Osteoblast (primary cell): ENCODE measurements at regions not wholly inside any gene's neighbourhood (a gene's known extent, or its start where the extent isn't known, plus 50 kb on each side); places are given as distances from the start of the nearest gene placed in this dataset.

Experiments
- DNase-seq: peaks from one replicate; pipeline ENCODE4 v3.0.0; 2011; ENCODE audit warnings: low spot score, mixed read lengths; ENCODE audit not compliant: insufficient read length; ENCODE audit errors: missing footprints
- H2AFZ ChIP-seq: 2 replicates; pipeline ENCODE4 v1.6.0; 2011; ENCODE audit warnings: mild to moderate bottlenecking, low read length
- H3K27ac ChIP-seq: 2 replicates; pipeline ENCODE4 v1.5.1; 2011; ENCODE audit warnings: mild to moderate bottlenecking, low read depth, low read length, moderate library complexity
- H3K27me3 ChIP-seq: 2 replicates; pipeline ENCODE4 v1.6.0; 2012; ENCODE audit warnings: mild to moderate bottlenecking, control low read depth, inconsistent platforms, low read length, moderate library complexity; ENCODE audit not compliant: insufficient read depth
- H3K36me3 ChIP-seq: 2 replicates; pipeline ENCODE4 v1.5.1; 2011; ENCODE audit warnings: mild to moderate bottlenecking, low read length, control low read depth, moderate library complexity; ENCODE audit not compliant: insufficient read depth
- H3K4me1 ChIP-seq: 2 replicates; pipeline ENCODE4 v1.5.1; 2011; ENCODE audit warnings: mild to moderate bottlenecking, low read length, control low read depth, moderate library complexity; ENCODE audit not compliant: insufficient read depth
- H3K4me2 ChIP-seq: 2 replicates; pipeline ENCODE4 v1.6.0; 2011; ENCODE audit warnings: mild to moderate bottlenecking, low read length; ENCODE audit not compliant: insufficient read depth
- H3K4me3 ChIP-seq: fragments of 200-600 bp; sonication (generic); 3 replicates; pipeline ENCODE4 v1.5.1; 2012; ENCODE audit warnings: mild to moderate bottlenecking, low read length, inconsistent platforms; ENCODE audit not compliant: insufficient read depth
- H3K79me2 ChIP-seq: 2 replicates; pipeline ENCODE4 v1.6.0; 2012; ENCODE audit warnings: mild to moderate bottlenecking, low read length, control low read depth, inconsistent platforms; ENCODE audit not compliant: insufficient read depth
- H3K9me3 ChIP-seq: 2 replicates; pipeline ENCODE4 v1.5.1; 2011; ENCODE audit warnings: low read depth, low read length, control low read depth
- H4K20me1 ChIP-seq: 2 replicates; pipeline ENCODE4 v1.6.0; 2012; ENCODE audit warnings: mild to moderate bottlenecking, low read length, control low read depth; ENCODE audit not compliant: insufficient read depth
- TF ChIP-seq, protein P1 (sequence below): IDR thresholded peaks from 2 replicates; pipeline ENCODE4 v1.5.1; 2011; ENCODE audit warnings: mild to moderate bottlenecking, low read depth, low read length, moderate library complexity; ENCODE audit errors: extremely low read depth

DNA sequence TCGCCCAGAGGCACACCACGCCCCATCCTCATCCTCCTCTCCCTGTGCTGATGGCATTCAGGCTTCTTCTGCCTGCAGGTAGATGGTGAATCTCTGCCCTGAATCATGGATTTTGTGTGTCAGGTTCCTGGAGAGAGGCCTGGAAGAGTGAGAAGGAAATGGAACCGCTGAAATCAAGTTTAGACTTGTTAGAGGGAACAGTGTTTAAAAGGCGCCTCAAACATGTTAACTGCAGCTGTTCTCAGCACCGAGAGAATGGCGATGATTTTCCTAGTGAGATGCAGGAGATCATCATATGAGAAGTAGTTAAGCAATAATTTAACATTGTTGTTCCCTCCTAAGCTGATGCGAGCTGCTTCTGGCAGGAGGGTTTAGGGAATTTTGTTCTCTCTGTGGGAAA is 744.4 kb upstream of the EEF2KMT start:
- Histone ChIP-seq H3K4me1 (no peaks in the 10 kb centered on the region), H2AFZ (no peak overlapping the region), H3K79me2 (no peaks in the 10 kb centered on the region), H3K36me3 (no peaks in the 10 kb centered on the region), H3K9me3 (no peaks in the 10 kb centered on the region), H3K4me3 (no peak overlapping the region), H3K27ac (no peak overlapping the region), H3K27me3 (no peaks in the 10 kb centered on the region), H4K20me1 (no peaks in the 10 kb centered on the region), H3K4me2 (no peak overlapping the region)
- no peak for DNase-seq
- TF ChIP-seq, protein P1, sequence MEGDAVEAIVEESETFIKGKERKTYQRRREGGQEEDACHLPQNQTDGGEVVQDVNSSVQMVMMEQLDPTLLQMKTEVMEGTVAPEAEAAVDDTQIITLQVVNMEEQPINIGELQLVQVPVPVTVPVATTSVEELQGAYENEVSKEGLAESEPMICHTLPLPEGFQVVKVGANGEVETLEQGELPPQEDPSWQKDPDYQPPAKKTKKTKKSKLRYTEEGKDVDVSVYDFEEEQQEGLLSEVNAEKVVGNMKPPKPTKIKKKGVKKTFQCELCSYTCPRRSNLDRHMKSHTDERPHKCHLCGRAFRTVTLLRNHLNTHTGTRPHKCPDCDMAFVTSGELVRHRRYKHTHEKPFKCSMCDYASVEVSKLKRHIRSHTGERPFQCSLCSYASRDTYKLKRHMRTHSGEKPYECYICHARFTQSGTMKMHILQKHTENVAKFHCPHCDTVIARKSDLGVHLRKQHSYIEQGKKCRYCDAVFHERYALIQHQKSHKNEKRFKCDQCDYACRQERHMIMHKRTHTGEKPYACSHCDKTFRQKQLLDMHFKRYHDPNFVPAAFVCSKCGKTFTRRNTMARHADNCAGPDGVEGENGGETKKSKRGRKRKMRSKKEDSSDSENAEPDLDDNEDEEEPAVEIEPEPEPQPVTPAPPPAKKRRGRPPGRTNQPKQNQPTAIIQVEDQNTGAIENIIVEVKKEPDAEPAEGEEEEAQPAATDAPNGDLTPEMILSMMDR = no peak

DNA sequence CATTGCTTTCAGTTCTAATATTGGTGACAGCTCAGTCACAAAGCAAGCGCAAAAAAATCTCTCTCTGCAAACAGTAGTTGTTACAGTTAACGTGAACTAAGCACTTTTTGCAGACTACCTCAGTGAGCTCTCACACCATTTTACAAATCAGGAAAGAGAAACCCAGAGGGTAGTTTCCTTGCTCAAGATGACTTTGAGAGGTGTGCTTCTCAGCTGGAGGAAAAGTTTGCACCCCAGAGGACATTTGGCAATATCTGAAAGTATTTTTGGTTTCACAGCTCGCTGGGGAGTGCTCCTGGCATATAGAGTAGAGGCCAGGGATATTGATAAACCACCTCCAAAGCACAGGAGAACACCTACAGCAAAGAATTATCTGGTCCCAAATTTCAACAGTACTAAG is 741.1 kb upstream of the EEF2KMT start:
- no peaks in the 10 kb centered on the region for H3K4me1 ChIP-seq
- H3K9me3 ChIP-seq = no peaks in the 10 kb centered on the region
- H4K20me1 ChIP-seq = no peaks in the 10 kb centered on the region
- TF ChIP-seq, protein P1 = no peak
- H3K4me2 ChIP-seq = no peak overlapping the region
- H3K27ac ChIP-seq = no peak overlapping the region
- H3K36me3 ChIP-seq = no peaks in the 10 kb centered on the region
- H3K4me3 ChIP-seq = no peak overlapping the region
- H3K27me3 ChIP-seq = no peaks in the 10 kb centered on the region
- no peaks in the 10 kb centered on the region for H3K79me2 ChIP-seq
- H2AFZ ChIP-seq = no peak overlapping the region
- no peak for DNase-seq

DNA sequence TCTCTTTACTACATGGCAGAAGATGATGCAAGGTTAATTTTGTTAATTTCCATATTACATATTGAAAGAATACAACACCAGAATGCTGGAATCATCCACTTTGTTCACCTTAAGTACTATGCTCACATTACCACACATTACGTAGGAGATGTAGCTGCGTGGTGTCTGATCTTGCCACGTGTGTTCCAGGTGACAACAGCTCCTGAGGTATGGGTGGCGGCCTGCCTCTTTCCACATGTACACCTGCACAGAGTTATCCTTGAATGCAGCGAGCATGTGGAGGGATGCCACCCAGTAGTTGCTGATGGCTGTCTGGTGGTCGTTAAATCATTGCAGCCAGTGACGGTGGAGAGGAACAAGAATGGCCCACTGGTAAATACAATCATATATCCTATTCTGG is 740.5 kb upstream of the EEF2KMT start:
- Histone ChIP-seq H3K4me1 (no peaks in the 10 kb centered on the region), H3K27ac (no peak overlapping the region), H3K36me3 (no peaks in the 10 kb centered on the region), H3K27me3 (no peaks in the 10 kb centered on the region), H3K4me3 (no peak overlapping the region), H2AFZ (no peak overlapping the region), H4K20me1 (no peaks in the 10 kb centered on the region), H3K4me2 (no peak overlapping the region), H3K79me2 (no peaks in the 10 kb centered on the region), H3K9me3 (no peaks in the 10 kb centered on the region)
- TF ChIP-seq, protein P1 = no peak
- DNase-seq = no peak

DNA sequence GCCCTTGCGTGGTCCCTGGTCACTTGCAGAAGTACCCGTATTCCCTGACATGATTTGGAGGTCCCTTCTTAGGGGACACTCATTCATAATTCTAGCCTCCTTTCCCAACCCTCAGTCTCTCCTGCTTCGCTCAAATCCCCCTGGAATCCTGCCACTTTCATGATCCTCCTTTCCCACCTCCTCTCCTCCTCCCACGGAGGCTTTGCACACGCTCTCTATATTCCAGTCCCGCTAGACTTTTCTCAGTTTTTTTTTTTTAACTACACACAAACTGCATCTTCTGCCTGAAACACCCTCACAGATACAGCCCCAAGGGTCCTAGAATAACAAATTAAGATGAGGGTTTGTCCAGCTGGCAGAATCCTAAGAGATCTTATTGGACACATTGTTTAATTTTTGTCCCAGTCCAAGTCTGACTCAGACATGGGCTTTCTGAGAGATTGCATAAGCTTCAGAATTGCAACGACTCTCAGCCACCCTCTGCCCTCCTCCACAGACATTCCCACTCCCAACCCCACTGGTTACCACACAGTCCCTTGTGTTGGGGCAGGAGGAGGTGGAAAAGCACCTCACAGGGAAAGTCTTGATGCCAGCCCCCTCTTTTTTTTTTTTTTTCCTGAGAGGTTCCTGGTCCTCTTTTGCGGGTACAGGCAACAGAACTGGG is 739.5 kb upstream of the EEF2KMT start:
- no peaks in the 10 kb centered on the region for H3K79me2 ChIP-seq
- H2AFZ ChIP-seq = no peak overlapping the region
- no peaks in the 10 kb centered on the region for H3K36me3 ChIP-seq
- no peaks in the 10 kb centered on the region for H3K27me3 ChIP-seq
- H3K4me2 ChIP-seq = no peak overlapping the region
- H3K4me1 ChIP-seq = no peaks in the 10 kb centered on the region
- no peak overlapping the region for H3K27ac ChIP-seq
- DNase-seq = no peak
- TF ChIP-seq, protein P1 = no peak
- H3K9me3 ChIP-seq = no peaks in the 10 kb centered on the region
- H3K4me3 ChIP-seq = no peak overlapping the region
- H4K20me1 ChIP-seq = no peaks in the 10 kb centered on the region
